H1 (cell line): ENCODE measurements at regions not wholly inside any gene's neighbourhood (a gene's known extent, or its start where the extent isn't known, plus 50 kb on each side); places are given as distances from the start of the nearest gene placed in this dataset.

Source experiments
- CTCF ChIA-PET: fragments of 300-600 bp; sonication (Branson Sonifier 250); formaldehyde crosslinking; loops from one replicate; lab custom pipeline; 2021; ENCODE audit not compliant: partially characterized antibody; lab: Charles Lee
- POLR2A ChIA-PET: fragments of 300-600 bp; sonication (Branson Sonifier 250); formaldehyde crosslinking; loops from one replicate; lab custom pipeline; 2021; ENCODE audit warnings: inconsistent platforms; ENCODE audit not compliant: partially characterized antibody; lab: Charles Lee
- DNase-seq, 2 experiments: peaks; one replicate each; pipeline versions ENCODE4 v3.0.0 to v3.0.0-alpha.2; 2010 to 2022; ENCODE audit warnings: low spot score in 2 of 2, low read depth in 1 of 2, mixed read lengths in 1 of 2
- FAIRE-seq: peaks from 2 replicates; lab custom pipeline; 2011; peaks lifted over from hg19 to GRCh38; lab: Jason Lieb, UNC
- H2AFZ ChIP-seq: 2 replicates; pipeline ENCODE4 v1.8.1; 2012; ENCODE audit warnings: low read length, inconsistent platforms
- H2AK5ac ChIP-seq: 2 replicates; pipeline ENCODE4 v1.6.1; 2013; ENCODE audit warnings: low read depth, low read length
- H2BK120ac ChIP-seq: replicated peaks from 2 replicates; pipeline ENCODE3; 2013; ENCODE audit warnings: low read depth, low read length, inconsistent platforms
- H2BK12ac ChIP-seq: 2 replicates; pipeline ENCODE4 v1.6.1; 2013; ENCODE audit warnings: low read depth, low read length
- H2BK15ac ChIP-seq: 2 replicates; pipeline ENCODE4 v1.6.1; 2013; ENCODE audit warnings: low read length
- H2BK20ac ChIP-seq: 2 replicates; pipeline ENCODE4 v1.6.1; 2013; ENCODE audit warnings: low read length
- H2BK5ac ChIP-seq: 2 replicates; pipeline ENCODE4 v1.6.1; 2013; ENCODE audit warnings: low read depth, low read length
- H3K14ac ChIP-seq: 2 replicates; pipeline ENCODE4 v1.6.1; 2013; ENCODE audit warnings: inconsistent platforms; ENCODE audit not compliant: insufficient read length
- H3K18ac ChIP-seq: 2 replicates; pipeline ENCODE4 v1.6.1; 2013; ENCODE audit warnings: low read length; ENCODE audit errors: extremely low read depth
- H3K23ac ChIP-seq: 2 replicates; pipeline ENCODE4 v1.6.1; 2013; ENCODE audit warnings: inconsistent platforms; ENCODE audit not compliant: insufficient read length
- H3K23me2 ChIP-seq: 2 replicates; pipeline ENCODE4 v1.6.1; 2013; ENCODE audit warnings: low read depth, low read length
- H3K27ac ChIP-seq: 2 replicates; pipeline ENCODE4 v1.6.1; 2011; ENCODE audit warnings: low read depth, low read length, inconsistent platforms
- H3K27me3 ChIP-seq, 4 experiments: replicated peaks in 1 of 4; 1 replicate in 1 of 4; 2 replicates in 3 of 4; pipeline versions ENCODE4 v1.6.1 to v1.8.1; 2011 to 2013; ENCODE audit warnings: low read length in 3 of 4, mild to moderate bottlenecking in 3 of 4, inconsistent platforms in 2 of 4, mixed read lengths in 2 of 4, moderate library complexity in 1 of 4; ENCODE audit not compliant: control insufficient read depth in 3 of 4, insufficient read depth in 3 of 4; ENCODE audit errors: extremely low read depth in 1 of 4
- H3K36me3 ChIP-seq, 4 experiments: 2 replicates each; pipeline versions ENCODE4 v1.6.1 to v1.8.1; 2011 to 2013; ENCODE audit warnings: mild to moderate bottlenecking in 4 of 4, low read length in 3 of 4, moderate library complexity in 2 of 4, control low read depth in 1 of 4, inconsistent platforms in 1 of 4; ENCODE audit not compliant: insufficient read depth in 4 of 4, control insufficient read depth in 2 of 4
- H3K4ac ChIP-seq: replicated peaks from 2 replicates; pipeline ENCODE3; 2013; ENCODE audit warnings: low read length, low read depth, mixed read lengths, inconsistent platforms; ENCODE audit not compliant: insufficient read length
- H3K4me1 ChIP-seq, 4 experiments: replicated peaks in 1 of 4; 1 replicate in 1 of 4; 2 replicates in 3 of 4; pipeline versions ENCODE4 v1.6.1 to v1.8.1; 2011 to 2013; ENCODE audit warnings: low read length in 3 of 4, inconsistent platforms in 2 of 4, mixed read lengths in 1 of 4; ENCODE audit not compliant: insufficient read depth in 4 of 4, control insufficient read depth in 3 of 4
- H3K4me2 ChIP-seq, 2 experiments: 2 replicates each; pipeline versions ENCODE4 v1.6.1 to v1.8.1; 2011 to 2013; ENCODE audit warnings: low read depth in 2 of 2, low read length in 2 of 2, control low read depth in 1 of 2, inconsistent platforms in 1 of 2, mild to moderate bottlenecking in 1 of 2; ENCODE audit not compliant: insufficient read depth in 1 of 2
- H3K4me3 ChIP-seq, 4 experiments: fragments of 200-600, 300-600 bp in 1 of 4; sonication (generic), shearing (Covaris generic), sonication (Bioruptor Twin) in 1 of 4; 2 replicates each; pipeline versions ENCODE4 v1.5.1 to v1.8.1; 2011 to 2016; ENCODE audit warnings: low read length in 4 of 4, low read depth in 3 of 4, control low read depth in 2 of 4, inconsistent platforms in 2 of 4, mild to moderate bottlenecking in 2 of 4, mixed read lengths in 1 of 4, moderate library complexity in 1 of 4; ENCODE audit not compliant: insufficient read depth in 2 of 4; ENCODE audit errors: extremely low read depth in 1 of 4
- H3K56ac ChIP-seq: replicated peaks from 2 replicates; pipeline ENCODE3; 2013; ENCODE audit warnings: low read depth, mild to moderate bottlenecking, mixed read lengths, low read length, inconsistent platforms; ENCODE audit not compliant: insufficient read length
- H3K79me1 ChIP-seq: 2 replicates; pipeline ENCODE4 v1.6.1; 2013; ENCODE audit warnings: low read depth, low read length, control low read depth
- H3K79me2 ChIP-seq, 2 experiments: 2 replicates each; pipeline versions ENCODE4 v1.6.1 to v1.8.1; 2012 to 2013; ENCODE audit warnings: low read length in 2 of 2, mild to moderate bottlenecking in 2 of 2, inconsistent platforms in 1 of 2; ENCODE audit not compliant: insufficient read depth in 2 of 2, control insufficient read depth in 1 of 2
- H3K9ac ChIP-seq, 4 experiments: replicated peaks in 1 of 4; 1 replicate in 1 of 4; 2 replicates in 3 of 4; pipeline versions ENCODE4 v1.6.1 to v1.8.1; 2011 to 2013; ENCODE audit warnings: low read depth in 3 of 4, low read length in 3 of 4, control low read depth in 2 of 4, mild to moderate bottlenecking in 2 of 4, moderate library complexity in 2 of 4, inconsistent platforms in 1 of 4; ENCODE audit errors: extremely low read depth in 1 of 4
- H3K9me3 ChIP-seq, 2 experiments: 2 replicates each; pipeline versions ENCODE4 v1.6.1 to v1.8.1; 2012 to 2013; ENCODE audit warnings: mild to moderate bottlenecking in 2 of 2, moderate library complexity in 2 of 2, control low read depth in 1 of 2, inconsistent platforms in 1 of 2, low read depth in 1 of 2, low read length in 1 of 2, mixed read lengths in 1 of 2; ENCODE audit not compliant: insufficient read depth in 2 of 2
- H4K20me1 ChIP-seq, 2 experiments: replicated peaks in 1 of 2; 2 replicates each; pipeline versions ENCODE3 to v1.8.1; 2011 to 2013; ENCODE audit warnings: inconsistent platforms in 2 of 2, low read length in 2 of 2, mild to moderate bottlenecking in 1 of 2; ENCODE audit not compliant: insufficient read depth in 2 of 2, control insufficient read depth in 1 of 2
- H4K5ac ChIP-seq: 2 replicates; pipeline ENCODE4 v1.6.1; 2013; ENCODE audit warnings: low read length, low read depth, mixed read lengths, inconsistent platforms; ENCODE audit not compliant: insufficient read length
- H4K8ac ChIP-seq: 2 replicates; pipeline ENCODE4 v1.8.0; 2013; ENCODE audit warnings: mild to moderate bottlenecking, moderate library complexity, low read length, inconsistent platforms; ENCODE audit not compliant: insufficient read depth; ENCODE audit errors: extremely low read depth
- H4K91ac ChIP-seq: replicated peaks from 2 replicates; pipeline ENCODE3; 2013; ENCODE audit warnings: low read length, mixed read lengths, inconsistent platforms; ENCODE audit not compliant: insufficient read length
- ASH2L ChIP-seq: fragments of 200-600, 300-600 bp; sonication (generic); IDR thresholded peaks from one replicate; pipeline ENCODE4 v1.7.1; 2017; ENCODE audit warnings: low read length
- MAFK ChIP-seq: IDR thresholded peaks from 2 replicates; pipeline ENCODE4 v1.6.1; 2012; ENCODE audit warnings: low read depth, mild to moderate bottlenecking, improper control_type of control experiment, low read length
- NRF1 ChIP-seq: IDR thresholded peaks from 2 replicates; pipeline ENCODE4 v1.6.1; 2011; ENCODE audit warnings: mild to moderate bottlenecking, low read depth, low read length, improper control_type of control experiment
- TCF12 ChIP-seq: IDR thresholded peaks from 2 replicates; pipeline ENCODE4 v1.6.1; 2011; ENCODE audit warnings: low read depth, mild to moderate bottlenecking, low read length

DNA sequence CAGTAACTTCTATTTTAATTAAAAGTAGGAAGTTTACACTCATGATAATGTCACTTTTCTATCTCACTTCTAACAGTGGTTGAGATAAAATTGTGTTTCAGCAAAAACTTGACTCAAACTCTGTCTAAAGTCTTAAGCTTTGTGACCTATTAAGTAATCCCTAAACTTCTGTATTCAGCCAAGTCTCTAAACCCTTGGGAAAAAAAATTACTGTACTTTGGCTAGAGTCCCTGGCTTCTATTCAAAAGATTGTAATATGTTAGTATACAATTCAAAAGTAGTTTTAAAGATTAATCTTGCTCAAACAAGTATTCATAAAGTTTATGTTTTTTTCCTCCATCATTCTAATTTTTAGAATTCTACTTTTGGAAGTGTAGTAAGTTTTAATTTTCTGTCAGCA, 1248.8 kb downstream of the UQCRFS1 start:
- H3K4me2 ChIP-seq: no peak overlapping the region
- H3K4me1 ChIP-seq: no peaks in the 10 kb centered on the region
- TF ChIP-seq NRF1 (no peak), MAFK (no peak), TCF12 (no peak), ASH2L (no peak)
- H4K91ac ChIP-seq: no peak overlapping the region
- H3K18ac ChIP-seq: no peak overlapping the region
- H2AK5ac ChIP-seq: no peak overlapping the region
- ChIA-PET POLR2A (no interaction called here), CTCF (interaction anchor here (1.1 kb wide), 1 partner anchor 9 kb away, joined by 3 read pairs; no protein-coding TSS in a partner anchor)
- no peak overlapping the region for H3K56ac ChIP-seq
- no peak overlapping the region for H3K9ac ChIP-seq
- H4K8ac ChIP-seq: no peak overlapping the region
- H3K27me3 ChIP-seq: no peaks in the 10 kb centered on the region
- H2BK120ac ChIP-seq: no peak overlapping the region
- no peak overlapping the region for H2BK15ac ChIP-seq
- no peak overlapping the region for H3K27ac ChIP-seq
- no peak for DNase-seq
- H2BK20ac ChIP-seq: no peak overlapping the region
- no peak overlapping the region for H3K4ac ChIP-seq
- no peak overlapping the region for H2BK12ac ChIP-seq
- H3K4me3 ChIP-seq: no peak overlapping the region
- H3K23ac ChIP-seq: no peak overlapping the region
- H3K9me3 ChIP-seq: no peaks in the 10 kb centered on the region
- H2AFZ ChIP-seq: no peak overlapping the region
- no peaks in the 10 kb centered on the region for H4K20me1 ChIP-seq
- H3K36me3 ChIP-seq: no peaks in the 10 kb centered on the region
- H3K23me2 ChIP-seq: no peaks in the 10 kb centered on the region
- H4K5ac ChIP-seq: no peak overlapping the region
- H2BK5ac ChIP-seq: no peak overlapping the region
- FAIRE-seq: no peak
- no peak overlapping the region for H3K14ac ChIP-seq
- H3K79me1 ChIP-seq: no peaks in the 10 kb centered on the region
- H3K79me2 ChIP-seq: no peaks in the 10 kb centered on the region
